ENCODE measurements at regions not wholly inside any gene's neighbourhood (a gene's known extent, or its start where the extent isn't known, plus 50 kb on each side); places are given as distances from the start of the nearest gene placed in this dataset.
A peak's percentile ranks its signal among the peaks of the same experiment; 100 is the strongest.

DNA sequence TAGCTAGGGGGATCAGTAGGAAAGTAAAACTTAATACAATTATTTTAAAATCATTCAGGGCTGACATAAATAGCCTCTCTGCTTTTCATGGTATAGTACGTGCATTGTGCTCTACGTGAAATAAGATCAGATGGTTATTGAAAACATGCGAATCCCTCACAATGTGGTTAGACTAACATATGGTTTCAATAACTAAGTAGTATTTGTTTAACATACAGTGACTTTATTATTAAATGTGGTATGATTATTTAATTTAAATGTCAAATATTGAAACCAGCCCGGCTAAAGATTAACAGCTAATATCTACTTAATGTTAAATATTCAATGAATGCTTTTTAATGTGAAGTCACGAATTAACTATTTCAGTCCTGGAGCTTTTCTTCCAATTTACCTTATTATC is 473.9 kb upstream of the THBS1 start:
- H3K9me2 ChIP-seq (ENCODE audit: insufficient read depth): no peaks in the 10 kb centered on the region
- no peak overlapping the region for H3K4me3 ChIP-seq
- peaks cover 32% of the 10 kb centered on the region for H3K4me1 ChIP-seq (ENCODE audit: insufficient read depth)
- H3F3A ChIP-seq (ENCODE audit: insufficient read depth): peaks cover 19% of the 10 kb centered on the region
- H3K4me2 ChIP-seq (ENCODE audit: unreplicated experiment): no peak overlapping the region
- DNase-seq: no peak
- no peaks in the 10 kb centered on the region for H4K20me1 ChIP-seq (ENCODE audit: insufficient read depth)
- H2AFZ ChIP-seq: no peak overlapping the region
- no peak overlapping the region for H3K27ac ChIP-seq
- no peaks in the 10 kb centered on the region for H3K79me2 ChIP-seq (ENCODE audit: insufficient read depth)
- H3K9me3 ChIP-seq (ENCODE audit: low read depth): no peaks in the 10 kb centered on the region
- H3K9ac ChIP-seq: no peak overlapping the region
- H3K27me3 ChIP-seq (replicated peaks; ENCODE audit: insufficient read depth): no peaks in the 10 kb centered on the region
- in situ Hi-C loops (cut with MboI): loop anchor here (25.0 kb wide), 1 partner anchor 395 kb away; no protein-coding TSS in a partner anchor
- peaks cover 2% of the 10 kb centered on the region; the same call in 1 of the 2 replicates for H3K36me3 ChIP-seq (ENCODE audit: low read depth)
- 77 to 80% methylated on average over 5 of the region's 5 CpGs for WGBS, 2 experiments (ENCODE audit: low coverage in 1 of 2, low lambda C conversion rate in 2 of 2, missing lambda C conversion rate in 2 of 2)
- TF ChIP-seq EZH2phosphoT487 (IDR thresholded peaks at IDR 0.05; ENCODE audit: insufficient read depth, low read depth): no peak
- TF ChIP-seq EZH2 (IDR thresholded peaks at IDR 0.05; ENCODE audit: insufficient read depth, poor library complexity, severe bottlenecking): no peak

DNA sequence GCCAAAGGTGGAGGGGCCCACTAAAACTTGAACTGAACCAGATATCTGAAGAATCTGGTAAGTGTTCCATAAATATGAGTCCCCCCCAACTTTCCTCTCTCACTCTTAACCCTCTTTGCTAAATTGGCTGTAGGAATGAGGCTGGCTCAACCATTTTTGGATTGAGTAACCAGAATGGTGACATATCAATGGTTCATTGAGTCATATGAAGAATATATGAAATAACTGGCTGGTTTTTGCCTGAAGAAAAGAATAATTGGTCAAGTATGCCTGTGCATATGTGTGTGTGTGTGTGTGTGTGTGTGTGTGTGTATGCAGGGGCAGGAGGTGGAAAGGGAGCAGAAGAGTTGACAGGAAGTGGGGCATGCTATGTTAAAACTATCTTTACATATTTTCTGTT is 472.9 kb upstream of the THBS1 start:
- H3K9ac ChIP-seq: no peak overlapping the region
- no peaks in the 10 kb centered on the region for H4K20me1 ChIP-seq (ENCODE audit: insufficient read depth)
- no peak overlapping the region for H2AFZ ChIP-seq
- in situ Hi-C loops (cut with MboI): loop anchor here (25.0 kb wide), 1 partner anchor 396 kb away; no protein-coding TSS in a partner anchor
- H3K27ac ChIP-seq: no peak overlapping the region
- peaks cover 24% of the 10 kb centered on the region for H3K4me1 ChIP-seq (ENCODE audit: insufficient read depth)
- H3K9me2 ChIP-seq (ENCODE audit: insufficient read depth): no peaks in the 10 kb centered on the region
- 0 out of 2 replicates have a peak, but pooled peaks cover 6% of the 10 kb centered on the region for H3K79me2 ChIP-seq (ENCODE audit: insufficient read depth)
- peaks cover 11% of the 10 kb centered on the region for H3F3A ChIP-seq (ENCODE audit: insufficient read depth)
- peak; percentile 53 for DNase-seq
- H3K27me3 ChIP-seq (replicated peaks; ENCODE audit: insufficient read depth): no peaks in the 10 kb centered on the region
- no peak overlapping the region for H3K4me2 ChIP-seq (ENCODE audit: unreplicated experiment)
- TF ChIP-seq EZH2 (IDR thresholded peaks at IDR 0.05; ENCODE audit: insufficient read depth, poor library complexity, severe bottlenecking): no peak
- no peak for TF ChIP-seq EZH2phosphoT487 (IDR thresholded peaks at IDR 0.05; ENCODE audit: insufficient read depth, low read depth)
- H3K9me3 ChIP-seq (ENCODE audit: low read depth): no peaks in the 10 kb centered on the region
- no peak overlapping the region for H3K4me3 ChIP-seq
- peaks cover 2% of the 10 kb centered on the region; the same call in 1 of the 2 replicates for H3K36me3 ChIP-seq (ENCODE audit: low read depth)

DNA sequence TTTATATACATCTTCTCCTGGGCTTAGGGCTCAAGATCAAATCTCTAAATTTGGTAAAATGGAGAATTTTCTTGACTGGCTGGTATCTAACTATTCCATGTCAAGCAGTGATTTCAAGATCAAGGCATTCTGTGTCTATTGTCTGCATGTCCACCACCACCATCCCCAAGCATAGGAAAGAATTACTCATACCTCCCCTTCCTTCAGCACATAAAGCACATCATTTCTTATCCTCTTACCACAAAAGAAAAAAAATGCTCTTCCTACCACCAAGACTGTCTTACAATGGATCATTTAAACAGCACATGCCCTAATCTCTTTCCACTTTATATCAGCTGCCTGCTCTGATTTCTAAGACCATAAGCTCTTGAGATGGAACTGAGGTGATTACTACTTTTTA is 470.5 kb upstream of the THBS1 start:
- Histone ChIP-seq H3K9me3 (ENCODE audit: low read depth) (no peaks in the 10 kb centered on the region), H3K9ac (no peak overlapping the region), H2AFZ (no peak overlapping the region), H3K27me3 (replicated peaks; ENCODE audit: insufficient read depth) (no peaks in the 10 kb centered on the region), H3K27ac (peak overlapping the region; percentile 72), H3K4me3 (no peak overlapping the region), H3K4me2 (ENCODE audit: unreplicated experiment) (no peak overlapping the region), H3K36me3 (ENCODE audit: low read depth) (peaks cover 2% of the 10 kb centered on the region; the same call in 1 of the 2 replicates), H3K79me2 (ENCODE audit: insufficient read depth) (0 out of 2 replicates have a peak, but pooled peaks cover 6% of the 10 kb centered on the region), H3F3A (ENCODE audit: insufficient read depth) (peaks cover 11% of the 10 kb centered on the region), H4K20me1 (ENCODE audit: insufficient read depth) (no peaks in the 10 kb centered on the region), H3K4me1 (ENCODE audit: insufficient read depth) (peaks cover 29% of the 10 kb centered on the region), H3K9me2 (ENCODE audit: insufficient read depth) (no peaks in the 10 kb centered on the region)
- TF ChIP-seq EZH2phosphoT487 (IDR thresholded peaks at IDR 0.05; ENCODE audit: insufficient read depth, low read depth): no peak
- no peak for TF ChIP-seq EZH2 (IDR thresholded peaks at IDR 0.05; ENCODE audit: insufficient read depth, poor library complexity, severe bottlenecking)
- in situ Hi-C loops (cut with MboI): loop anchor here (25.0 kb wide), 1 partner anchor 398 kb away; no protein-coding TSS in a partner anchor
- peak; percentile 62 for DNase-seq

DNA sequence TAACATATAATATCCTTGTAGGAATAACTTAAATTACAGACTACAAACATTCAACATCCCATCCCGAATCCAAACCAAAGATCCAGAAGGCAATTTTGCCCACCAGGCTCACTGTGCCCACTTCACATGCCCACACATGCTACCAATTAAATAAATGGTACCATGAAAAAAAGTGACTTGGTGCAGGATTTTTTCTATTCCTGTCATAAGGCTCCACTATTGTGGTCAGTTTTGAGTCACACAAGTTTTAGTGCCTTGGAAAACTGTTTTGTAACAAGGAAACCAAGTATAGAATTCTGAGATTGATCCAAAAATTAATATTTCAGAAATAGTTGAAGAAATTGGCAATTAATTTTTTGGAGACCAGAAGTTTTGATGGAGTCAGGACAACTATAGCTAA is 470.1 kb upstream of the THBS1 start:
- H3F3A ChIP-seq (ENCODE audit: insufficient read depth): peaks cover 11% of the 10 kb centered on the region
- H3K4me3 ChIP-seq: no peak overlapping the region
- peaks cover 9% of the 10 kb centered on the region; the same call in 1 of the 2 replicates for H3K79me2 ChIP-seq (ENCODE audit: insufficient read depth)
- DNase-seq: peak; percentile 66
- H3K4me2 ChIP-seq (ENCODE audit: unreplicated experiment): no peak overlapping the region
- H3K27ac ChIP-seq: peak overlapping the region; percentile 72
- TF ChIP-seq EZH2phosphoT487 (IDR thresholded peaks at IDR 0.05; ENCODE audit: insufficient read depth, low read depth): no peak
- TF ChIP-seq EZH2 (IDR thresholded peaks at IDR 0.05; ENCODE audit: insufficient read depth, poor library complexity, severe bottlenecking): no peak
- H3K9me2 ChIP-seq (ENCODE audit: insufficient read depth): no peaks in the 10 kb centered on the region
- H3K9me3 ChIP-seq (ENCODE audit: low read depth): no peaks in the 10 kb centered on the region
- peaks cover 32% of the 10 kb centered on the region for H3K4me1 ChIP-seq (ENCODE audit: insufficient read depth)
- no peak overlapping the region for H3K9ac ChIP-seq
- H4K20me1 ChIP-seq (ENCODE audit: insufficient read depth): no peaks in the 10 kb centered on the region
- no peak overlapping the region for H2AFZ ChIP-seq
- H3K27me3 ChIP-seq (replicated peaks; ENCODE audit: insufficient read depth): no peaks in the 10 kb centered on the region
- peaks cover 2% of the 10 kb centered on the region; the same call in 1 of the 2 replicates for H3K36me3 ChIP-seq (ENCODE audit: low read depth)
- WGBS, 2 experiments (ENCODE audit: low coverage in 1 of 2, low lambda C conversion rate in 2 of 2, missing lambda C conversion rate in 2 of 2): 81 to 86% methylated on average over 1 of the region's 1 CpG
- in situ Hi-C loops (cut with MboI): loop anchor here (25.0 kb wide), 1 partner anchor 398 kb away; no protein-coding TSS in a partner anchor

DNA sequence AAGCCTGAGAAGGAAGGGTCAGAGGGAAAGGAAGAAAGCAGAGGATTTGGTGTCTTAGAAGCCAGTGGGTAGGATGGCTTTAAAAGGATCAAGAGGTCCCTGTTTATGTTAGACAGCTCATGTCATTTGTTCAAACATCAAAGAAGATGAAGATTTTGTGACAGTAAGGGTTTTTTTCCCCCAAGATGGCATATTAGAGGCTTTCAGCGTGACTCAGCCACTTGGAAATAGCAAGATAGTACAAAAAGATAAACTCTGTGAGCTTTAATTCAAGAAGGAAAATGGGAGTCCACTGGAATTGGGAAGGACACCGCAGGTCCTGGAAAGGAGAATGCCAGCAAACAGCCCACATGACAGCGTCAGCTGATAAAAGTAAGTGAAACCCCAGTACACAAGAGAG is 467.1 kb upstream of the THBS1 start:
- Histone ChIP-seq H3K4me3 (no peak overlapping the region), H2AFZ (no peak overlapping the region), H3K36me3 (ENCODE audit: low read depth) (no peaks in the 10 kb centered on the region), H3K9me2 (ENCODE audit: insufficient read depth) (no peaks in the 10 kb centered on the region), H4K20me1 (ENCODE audit: insufficient read depth) (no peaks in the 10 kb centered on the region), H3K79me2 (ENCODE audit: insufficient read depth) (peaks cover 28% of the 10 kb centered on the region), H3K9me3 (ENCODE audit: low read depth) (no peaks in the 10 kb centered on the region), H3F3A (ENCODE audit: insufficient read depth) (peaks cover 38% of the 10 kb centered on the region), H3K9ac (no peak overlapping the region), H3K27ac (no peak overlapping the region), H3K4me1 (ENCODE audit: insufficient read depth) (peaks cover 51% of the 10 kb centered on the region), H3K27me3 (replicated peaks; ENCODE audit: insufficient read depth) (no peaks in the 10 kb centered on the region), H3K4me2 (ENCODE audit: unreplicated experiment) (no peak overlapping the region)
- in situ Hi-C loops (cut with MboI): loop anchor here (25.0 kb wide), 1 partner anchor 401 kb away; no protein-coding TSS in a partner anchor
- no peak for DNase-seq
- 77 to 83% methylated on average over 3 of the region's 3 CpGs for WGBS, 2 experiments (ENCODE audit: low coverage in 1 of 2, low lambda C conversion rate in 2 of 2, missing lambda C conversion rate in 2 of 2)
- TF ChIP-seq EZH2 (IDR thresholded peaks at IDR 0.05; ENCODE audit: insufficient read depth, poor library complexity, severe bottlenecking): no peak
- TF ChIP-seq EZH2phosphoT487 (IDR thresholded peaks at IDR 0.05; ENCODE audit: insufficient read depth, low read depth): no peak
